Stimulated activated CD4-positive, alpha-beta T cell treated with anti-CD3 and anti-CD28 coated beads, TNF-alpha, amount 100 ng/mL, for 1 hour (primary cell): ENCODE measurements at regions not wholly inside any gene's neighbourhood (a gene's known extent, or its start where the extent isn't known, plus 50 kb on each side); places are given as distances from the start of the nearest gene placed in this dataset.
A peak's percentile ranks its signal among the peaks of the same experiment; 100 is the strongest.

Source experiments
- DNase-seq, 3 donors: peaks; one replicate each; pipeline ENCODE4 v3.0.0-alpha.2; 2020; ENCODE audit warnings: low read depth in 3 of 3, low spot score in 1 of 3

GRCh38 chr5:1669276-1670155 lies 130.1 kb downstream of the MRPL36 start:
- no peak for DNase-seq

GRCh38 chr5:1668141-1668721 lies 131.4 kb downstream of the MRPL36 start:
- DNase-seq: no peak

- DNase-seq: no peak
These were observed 131.9 kb downstream of the MRPL36 start for GRCh38 chr5:1667648-1668140.

GRCh38 chr5:1666812-1667588 lies 132.6 kb downstream of the MRPL36 start:
- peak in 1 of 3 donors; percentile 49 for DNase-seq

- no peak for DNase-seq
These were observed 133.4 kb downstream of the MRPL36 start for GRCh38 chr5:1666221-1666620.

- no peak for DNase-seq
These were observed 133.8 kb downstream of the MRPL36 start for GRCh38 chr5:1665803-1666202.

GRCh38 chr5:1665231-1665630 lies 134.4 kb downstream of the MRPL36 start:
- DNase-seq: no peak

- no peak for DNase-seq
These were observed 136.5 kb downstream of the MRPL36 start for GRCh38 chr5:1663186-1663585.

- no peak for DNase-seq
These were observed 137.0 kb downstream of the MRPL36 start for GRCh38 chr5:1662559-1663085.

- no peak for DNase-seq
These were observed 137.6 kb downstream of the MRPL36 start for GRCh38 chr5:1661831-1662558.

GRCh38 chr5:1661311-1661710 lies 137.6 kb upstream of the LPCAT1 start:
- no peak for DNase-seq

- DNase-seq: no peak
These were observed 136.8 kb upstream of the LPCAT1 start for GRCh38 chr5:1660511-1660910.

- no peak for DNase-seq
These were observed 136.2 kb upstream of the LPCAT1 start for GRCh38 chr5:1660001-1660400.

- no peak for DNase-seq
These were observed 135.6 kb upstream of the LPCAT1 start for GRCh38 chr5:1659100-1659981.

- DNase-seq: no peak
These were observed 134.9 kb upstream of the LPCAT1 start for GRCh38 chr5:1658665-1659064.

- DNase-seq: no peak
These were observed 133.5 kb upstream of the LPCAT1 start for GRCh38 chr5:1657161-1657741.

- DNase-seq: no peak
These were observed 132.7 kb upstream of the LPCAT1 start for GRCh38 chr5:1656271-1656975.

GRCh38 chr5:1655496-1656270 lies 131.9 kb upstream of the LPCAT1 start:
- DNase-seq: no peak
